CD4-positive, alpha-beta T cell treated with Interleukin-17A for 1 hour (primary cell): ENCODE measurements at regions not wholly inside any gene's neighbourhood (a gene's known extent, or its start where the extent isn't known, plus 50 kb on each side); places are given as distances from the start of the nearest gene placed in this dataset.

Source experiments
- DNase-seq: peaks from one replicate; pipeline ENCODE4 v3.0.0-alpha.2; 2020

- no peak for DNase-seq
Measured at GRCh38 chr22:49620666-49621065, 207.0 kb downstream of the BRD1 start.

GRCh38 chr22:49620003-49620556, 207.6 kb downstream of the BRD1 start:
- DNase-seq: no peak

- no peak for DNase-seq
Measured at GRCh38 chr22:49619301-49619700, 208.4 kb downstream of the BRD1 start.

GRCh38 chr22:49618677-49618953, 209.1 kb downstream of the BRD1 start:
- no peak for DNase-seq

- DNase-seq: no peak
Measured at GRCh38 chr22:49617866-49618676, 209.6 kb downstream of the BRD1 start.

GRCh38 chr22:49617264-49617663, 210.4 kb downstream of the BRD1 start:
- DNase-seq: no peak

GRCh38 chr22:49616356-49617231, 211.1 kb downstream of the BRD1 start:
- DNase-seq: no peak

GRCh38 chr22:49614966-49615965, 212.4 kb downstream of the BRD1 start:
- DNase-seq: no peak

GRCh38 chr22:49613511-49614270, 214.0 kb downstream of the BRD1 start:
- DNase-seq: no peak

- DNase-seq: no peak
Measured at GRCh38 chr22:49613108-49613507, 214.6 kb downstream of the BRD1 start.

GRCh38 chr22:49609207-49609876, 218.3 kb downstream of the BRD1 start:
- DNase-seq: no peak

- DNase-seq: no peak
Measured at GRCh38 chr22:49608660-49609059, 219.0 kb downstream of the BRD1 start.

- no peak for DNase-seq
Measured at GRCh38 chr22:49608228-49608627, 219.4 kb downstream of the BRD1 start.

- DNase-seq: no peak
Measured at GRCh38 chr22:49607821-49608220, 219.9 kb downstream of the BRD1 start.

- DNase-seq: no peak
Measured at GRCh38 chr22:49606562-49607290, 220.9 kb downstream of the BRD1 start.

- no peak for DNase-seq
Measured at GRCh38 chr22:49604732-49605302, 222.9 kb downstream of the BRD1 start.

GRCh38 chr22:49603016-49603415, 224.7 kb downstream of the BRD1 start:
- no peak for DNase-seq

- no peak for DNase-seq
Measured at GRCh38 chr22:49602481-49602880, 225.2 kb downstream of the BRD1 start.

GRCh38 chr22:49601614-49602321, 225.9 kb downstream of the BRD1 start:
- DNase-seq: no peak
